HL-60 (cell line): ENCODE measurements at regions not wholly inside any gene's neighbourhood (a gene's known extent, or its start where the extent isn't known, plus 50 kb on each side); places are given as distances from the start of the nearest gene placed in this dataset.

Source experiments
- DNase-seq, 2 experiments: peaks; one replicate each; pipeline ENCODE4 v3.0.0-alpha.2; 2010 to 2020; ENCODE audit warnings: low read depth in 1 of 2, low spot score in 1 of 2
- H3K27ac ChIP-seq: fragments of 250-450 bp; sonication (Bioruptor Pico); replicated peaks from 2 replicates; pipeline ENCODE4 v1.5.1; 2020; ENCODE audit warnings: mild to moderate bottlenecking, moderate library complexity
- H3K27me3 ChIP-seq: fragments of 250-450 bp; sonication (Bioruptor Pico); 2 replicates; pipeline ENCODE4 v1.5.1; 2021; ENCODE audit warnings: mild to moderate bottlenecking, moderate library complexity; ENCODE audit not compliant: insufficient read depth, poor library complexity, severe bottlenecking
- H3K4me3 ChIP-seq: replicated peaks from 2 replicates; pipeline ENCODE4 v1.5.1; 2011; ENCODE audit warnings: mild to moderate bottlenecking, control low read depth, low read length; ENCODE audit not compliant: insufficient read depth
- CTCF ChIP-seq: IDR thresholded peaks from one replicate; pipeline ENCODE4 v1.5.1; 2011; ENCODE audit warnings: low read length, control low read depth, inconsistent platforms; ENCODE audit not compliant: insufficient read depth
- GABPA ChIP-seq: IDR thresholded peaks from 2 replicates; pipeline ENCODE4 v1.6.1; 2012; ENCODE audit warnings: low read depth
- POLR2AphosphoS5 ChIP-seq: IDR thresholded peaks from 2 replicates; pipeline ENCODE4 v1.6.1; 2012; ENCODE audit warnings: low read depth
- SPI1 ChIP-seq: IDR thresholded peaks from 2 replicates; pipeline ENCODE4 v1.6.1; 2012; ENCODE audit warnings: low read depth, mild to moderate bottlenecking, borderline replicate concordance
- TF ChIP-seq, protein P1 (sequence below): IDR thresholded peaks from 2 replicates; pipeline ENCODE4 v1.6.1; 2012; ENCODE audit warnings: low read depth; ENCODE audit not compliant: insufficient replicate concordance

- Histone ChIP-seq H3K4me3 (no peak overlapping the region), H3K27me3 (no peaks in the 10 kb centered on the region), H3K27ac (no peak overlapping the region)
- DNase-seq: no peak
- no peak for TF ChIP-seq SPI1
- TF ChIP-seq, protein P1, sequence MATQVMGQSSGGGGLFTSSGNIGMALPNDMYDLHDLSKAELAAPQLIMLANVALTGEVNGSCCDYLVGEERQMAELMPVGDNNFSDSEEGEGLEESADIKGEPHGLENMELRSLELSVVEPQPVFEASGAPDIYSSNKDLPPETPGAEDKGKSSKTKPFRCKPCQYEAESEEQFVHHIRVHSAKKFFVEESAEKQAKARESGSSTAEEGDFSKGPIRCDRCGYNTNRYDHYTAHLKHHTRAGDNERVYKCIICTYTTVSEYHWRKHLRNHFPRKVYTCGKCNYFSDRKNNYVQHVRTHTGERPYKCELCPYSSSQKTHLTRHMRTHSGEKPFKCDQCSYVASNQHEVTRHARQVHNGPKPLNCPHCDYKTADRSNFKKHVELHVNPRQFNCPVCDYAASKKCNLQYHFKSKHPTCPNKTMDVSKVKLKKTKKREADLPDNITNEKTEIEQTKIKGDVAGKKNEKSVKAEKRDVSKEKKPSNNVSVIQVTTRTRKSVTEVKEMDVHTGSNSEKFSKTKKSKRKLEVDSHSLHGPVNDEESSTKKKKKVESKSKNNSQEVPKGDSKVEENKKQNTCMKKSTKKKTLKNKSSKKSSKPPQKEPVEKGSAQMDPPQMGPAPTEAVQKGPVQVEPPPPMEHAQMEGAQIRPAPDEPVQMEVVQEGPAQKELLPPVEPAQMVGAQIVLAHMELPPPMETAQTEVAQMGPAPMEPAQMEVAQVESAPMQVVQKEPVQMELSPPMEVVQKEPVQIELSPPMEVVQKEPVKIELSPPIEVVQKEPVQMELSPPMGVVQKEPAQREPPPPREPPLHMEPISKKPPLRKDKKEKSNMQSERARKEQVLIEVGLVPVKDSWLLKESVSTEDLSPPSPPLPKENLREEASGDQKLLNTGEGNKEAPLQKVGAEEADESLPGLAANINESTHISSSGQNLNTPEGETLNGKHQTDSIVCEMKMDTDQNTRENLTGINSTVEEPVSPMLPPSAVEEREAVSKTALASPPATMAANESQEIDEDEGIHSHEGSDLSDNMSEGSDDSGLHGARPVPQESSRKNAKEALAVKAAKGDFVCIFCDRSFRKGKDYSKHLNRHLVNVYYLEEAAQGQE: no peak
- TF ChIP-seq GABPA: no peak
Measured at GRCh38 chr9:82582693-82583092, 480.2 kb downstream of the RASEF start.

- no peak for DNase-seq
Measured at GRCh38 chr9:82583524-82583923, 479.4 kb downstream of the RASEF start.

DNA sequence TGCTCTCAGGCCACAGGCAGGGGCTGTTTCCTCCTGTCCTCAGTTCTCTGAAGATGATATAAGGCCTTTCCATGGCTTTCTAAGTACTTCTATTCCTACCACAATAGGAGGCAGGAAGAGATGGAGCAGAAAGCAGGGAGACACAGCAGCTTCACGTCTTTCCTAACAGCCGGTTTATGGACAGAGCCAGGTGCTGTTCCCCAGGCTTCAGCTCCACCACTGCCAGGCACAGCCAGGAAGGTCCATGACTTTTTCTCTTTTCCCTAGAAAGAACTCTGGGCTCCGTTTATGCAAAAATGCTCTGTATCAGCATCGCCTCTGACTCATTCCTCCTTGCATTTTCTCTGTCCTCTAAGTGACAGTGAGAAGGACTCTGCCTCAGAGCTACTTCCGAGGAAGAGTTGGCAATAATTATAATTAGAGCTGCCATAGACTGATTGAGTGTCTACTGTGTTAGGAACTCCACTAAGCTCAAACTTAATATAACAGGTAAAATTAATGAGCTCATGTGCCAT, 478.5 kb downstream of the RASEF start:
- H3K4me3 ChIP-seq: no peak overlapping the region
- no peaks in the 10 kb centered on the region for H3K27me3 ChIP-seq
- DNase-seq: no peak
- H3K27ac ChIP-seq: no peak overlapping the region
- TF ChIP-seq GABPA (no peak), CTCF (no peak), POLR2AphosphoS5 (no peak)

More at GRCh38 chr9:82583524-82583923, 479.4 kb downstream of the RASEF start:
- H3K27ac ChIP-seq: no peak overlapping the region
- no peak overlapping the region for H3K4me3 ChIP-seq
- TF ChIP-seq SPI1 (no peak), POLR2AphosphoS5 (no peak), GABPA (no peak), CTCF (no peak)
- TF ChIP-seq, protein P1: no peak
- H3K27me3 ChIP-seq: no peaks in the 10 kb centered on the region

DNA sequence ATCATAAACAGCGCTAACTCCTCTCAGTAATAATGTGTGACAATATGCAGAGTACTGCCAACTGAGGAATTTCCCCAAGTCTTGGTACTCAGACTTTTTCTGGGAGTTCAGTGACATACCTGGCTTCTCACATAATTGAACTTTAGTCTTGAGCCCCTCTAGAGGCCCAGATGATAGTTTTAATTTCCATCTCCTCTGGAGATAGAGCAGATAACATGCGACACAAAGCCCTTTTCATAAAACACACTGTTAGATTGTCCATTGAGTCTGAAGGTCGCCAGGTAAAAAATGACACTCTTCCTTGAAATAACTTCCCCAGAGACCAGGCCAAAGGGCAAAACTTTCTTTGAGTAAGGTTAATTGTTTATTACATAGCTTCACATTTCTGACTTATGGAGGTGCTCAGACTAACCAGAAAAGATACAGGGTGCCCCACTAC, 476.0 kb downstream of the RASEF start:
- DNase-seq: no peak
- H3K4me3 ChIP-seq: no peak overlapping the region
- H3K27me3 ChIP-seq: no peaks in the 10 kb centered on the region
- no peak overlapping the region for H3K27ac ChIP-seq
- TF ChIP-seq, protein P1: no peak
- TF ChIP-seq SPI1: no peak
- no peak for TF ChIP-seq GABPA
- TF ChIP-seq CTCF: no peak
- TF ChIP-seq POLR2AphosphoS5: no peak
